ENCODE measurements at regions not wholly inside any gene's neighbourhood (a gene's known extent, or its start where the extent isn't known, plus 50 kb on each side); places are given as distances from the start of the nearest gene placed in this dataset.

DNA sequence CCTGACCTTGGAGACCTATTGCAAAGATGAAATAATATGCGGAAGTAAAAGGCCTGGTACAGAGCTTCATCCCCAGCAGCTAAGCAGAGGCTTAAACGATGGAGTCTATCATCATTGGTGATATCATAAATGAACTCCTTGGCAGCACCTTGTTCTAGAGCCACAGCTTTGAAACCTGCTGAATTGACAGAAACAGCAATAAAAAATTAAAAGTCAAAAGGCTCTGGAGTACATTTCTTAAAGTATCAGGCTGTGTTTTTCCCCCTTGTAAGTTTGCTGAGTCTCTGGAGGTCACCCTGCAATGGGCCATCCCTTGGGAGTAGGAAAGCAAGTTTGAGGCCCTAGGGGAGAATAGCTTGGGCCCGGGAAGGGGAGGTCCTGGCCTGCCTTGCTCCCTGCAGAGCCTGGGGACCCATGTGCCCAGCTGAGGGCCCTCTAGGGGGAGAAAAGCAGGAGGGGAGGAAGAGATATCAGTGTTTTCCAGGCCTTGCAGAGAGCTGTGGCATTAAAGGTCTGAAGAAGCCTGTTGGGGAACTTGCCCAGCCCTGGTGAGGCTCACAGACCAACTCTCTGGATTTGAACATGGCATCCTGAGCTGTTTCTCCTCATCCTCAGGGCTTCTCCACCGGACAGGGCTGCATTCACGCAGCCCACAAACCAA is 416.1 kb downstream of the ZNF536 start:
- TF ChIP-seq SPI1 (IDR thresholded peaks at IDR 0.05; ENCODE audit: borderline replicate concordance, low read depth) (no peak), POLR2AphosphoS5 (IDR thresholded peaks at IDR 0.05; ENCODE audit: low read depth) (no peak), GABPA (IDR thresholded peaks at IDR 0.05; ENCODE audit: low read depth) (no peak)
- TF ChIP-seq, protein P1, sequence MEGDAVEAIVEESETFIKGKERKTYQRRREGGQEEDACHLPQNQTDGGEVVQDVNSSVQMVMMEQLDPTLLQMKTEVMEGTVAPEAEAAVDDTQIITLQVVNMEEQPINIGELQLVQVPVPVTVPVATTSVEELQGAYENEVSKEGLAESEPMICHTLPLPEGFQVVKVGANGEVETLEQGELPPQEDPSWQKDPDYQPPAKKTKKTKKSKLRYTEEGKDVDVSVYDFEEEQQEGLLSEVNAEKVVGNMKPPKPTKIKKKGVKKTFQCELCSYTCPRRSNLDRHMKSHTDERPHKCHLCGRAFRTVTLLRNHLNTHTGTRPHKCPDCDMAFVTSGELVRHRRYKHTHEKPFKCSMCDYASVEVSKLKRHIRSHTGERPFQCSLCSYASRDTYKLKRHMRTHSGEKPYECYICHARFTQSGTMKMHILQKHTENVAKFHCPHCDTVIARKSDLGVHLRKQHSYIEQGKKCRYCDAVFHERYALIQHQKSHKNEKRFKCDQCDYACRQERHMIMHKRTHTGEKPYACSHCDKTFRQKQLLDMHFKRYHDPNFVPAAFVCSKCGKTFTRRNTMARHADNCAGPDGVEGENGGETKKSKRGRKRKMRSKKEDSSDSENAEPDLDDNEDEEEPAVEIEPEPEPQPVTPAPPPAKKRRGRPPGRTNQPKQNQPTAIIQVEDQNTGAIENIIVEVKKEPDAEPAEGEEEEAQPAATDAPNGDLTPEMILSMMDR (IDR thresholded peaks at IDR 0.05; ENCODE audit: insufficient read depth, low read length) = no peak
- TF ChIP-seq, protein P2, sequence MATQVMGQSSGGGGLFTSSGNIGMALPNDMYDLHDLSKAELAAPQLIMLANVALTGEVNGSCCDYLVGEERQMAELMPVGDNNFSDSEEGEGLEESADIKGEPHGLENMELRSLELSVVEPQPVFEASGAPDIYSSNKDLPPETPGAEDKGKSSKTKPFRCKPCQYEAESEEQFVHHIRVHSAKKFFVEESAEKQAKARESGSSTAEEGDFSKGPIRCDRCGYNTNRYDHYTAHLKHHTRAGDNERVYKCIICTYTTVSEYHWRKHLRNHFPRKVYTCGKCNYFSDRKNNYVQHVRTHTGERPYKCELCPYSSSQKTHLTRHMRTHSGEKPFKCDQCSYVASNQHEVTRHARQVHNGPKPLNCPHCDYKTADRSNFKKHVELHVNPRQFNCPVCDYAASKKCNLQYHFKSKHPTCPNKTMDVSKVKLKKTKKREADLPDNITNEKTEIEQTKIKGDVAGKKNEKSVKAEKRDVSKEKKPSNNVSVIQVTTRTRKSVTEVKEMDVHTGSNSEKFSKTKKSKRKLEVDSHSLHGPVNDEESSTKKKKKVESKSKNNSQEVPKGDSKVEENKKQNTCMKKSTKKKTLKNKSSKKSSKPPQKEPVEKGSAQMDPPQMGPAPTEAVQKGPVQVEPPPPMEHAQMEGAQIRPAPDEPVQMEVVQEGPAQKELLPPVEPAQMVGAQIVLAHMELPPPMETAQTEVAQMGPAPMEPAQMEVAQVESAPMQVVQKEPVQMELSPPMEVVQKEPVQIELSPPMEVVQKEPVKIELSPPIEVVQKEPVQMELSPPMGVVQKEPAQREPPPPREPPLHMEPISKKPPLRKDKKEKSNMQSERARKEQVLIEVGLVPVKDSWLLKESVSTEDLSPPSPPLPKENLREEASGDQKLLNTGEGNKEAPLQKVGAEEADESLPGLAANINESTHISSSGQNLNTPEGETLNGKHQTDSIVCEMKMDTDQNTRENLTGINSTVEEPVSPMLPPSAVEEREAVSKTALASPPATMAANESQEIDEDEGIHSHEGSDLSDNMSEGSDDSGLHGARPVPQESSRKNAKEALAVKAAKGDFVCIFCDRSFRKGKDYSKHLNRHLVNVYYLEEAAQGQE (IDR thresholded peaks at IDR 0.05; ENCODE audit: insufficient replicate concordance, low read depth) = no peak
